ENCODE measurements at regions not wholly inside any gene's neighbourhood (a gene's known extent, or its start where the extent isn't known, plus 50 kb on each side); places are given as distances from the start of the nearest gene placed in this dataset.
A peak's percentile ranks its signal among the peaks of the same experiment; 100 is the strongest.

DNA sequence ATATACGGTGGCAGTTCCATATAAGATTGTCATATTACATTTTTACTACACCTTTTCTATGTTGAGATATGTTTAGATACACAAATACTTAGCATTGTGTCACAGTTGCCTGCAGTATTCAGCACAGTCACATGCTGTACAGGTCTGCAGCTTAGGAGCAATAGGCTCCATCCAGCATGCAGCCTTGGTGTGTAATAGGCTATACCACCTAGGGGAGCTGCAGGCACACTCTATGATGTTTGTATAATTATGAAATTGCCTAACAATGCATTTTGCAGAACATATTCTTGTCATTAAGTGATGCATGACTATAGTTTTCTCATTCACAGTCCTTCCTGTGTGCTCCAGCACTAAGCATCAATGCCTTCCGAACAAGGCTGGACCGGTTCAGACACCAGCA is 133.4 kb downstream of the NDUFA10 start:
- no peak overlapping the region for H3K27ac ChIP-seq (ENCODE audit: control insufficient read depth, insufficient read depth, low read length)
- dilution Hi-C loops (cut with MboI; ENCODE audit: extremely low pct_ligation_motif_present, low sequenced_read_pairs), result no loop called here
- no peak overlapping the region for H3K4me2 ChIP-seq (ENCODE audit: control insufficient read depth, extremely low read depth, insufficient read depth, low read depth, low read length)
- H3K36me3 ChIP-seq (ENCODE audit: control insufficient read depth in 2 of 2, extremely low read depth in 1 of 2, insufficient read depth in 2 of 2, low read length in 2 of 2), result no peaks in the 10 kb centered on the region
- no peaks in the 10 kb centered on the region for H3K9me1 ChIP-seq (ENCODE audit: control insufficient read depth, extremely low read depth, insufficient read depth, low read length)
- no peaks in the 10 kb centered on the region for H3K27me3 ChIP-seq (ENCODE audit: control insufficient read depth, extremely low read depth, insufficient read depth, low read length)
- no peaks in the 10 kb centered on the region for H3K4me1 ChIP-seq (ENCODE audit: control insufficient read depth, extremely low read depth, insufficient read depth, low read length)
- no peaks in the 10 kb centered on the region for H4K20me1 ChIP-seq (ENCODE audit: control insufficient read depth, extremely low read depth, insufficient read depth, low read length)
- no peak overlapping the region for H2AFZ ChIP-seq (ENCODE audit: control insufficient read depth, low read length)
- H3K9ac ChIP-seq (ENCODE audit: control insufficient read depth, extremely low read depth, insufficient read depth, low read length), result no peak overlapping the region
- H3K4me3 ChIP-seq (ENCODE audit: control insufficient read depth in 2 of 3, extremely low read depth in 1 of 3, insufficient read depth in 2 of 3, low read depth in 1 of 3, low read length in 3 of 3), result no peak overlapping the region
- DNase-seq (ENCODE audit: low read depth, low spot score), result no peak
- no peaks in the 10 kb centered on the region for H3K79me2 ChIP-seq (ENCODE audit: control insufficient read depth, insufficient read depth, low read length)
- FAIRE-seq, result no peak
- TF ChIP-seq, protein P1, sequence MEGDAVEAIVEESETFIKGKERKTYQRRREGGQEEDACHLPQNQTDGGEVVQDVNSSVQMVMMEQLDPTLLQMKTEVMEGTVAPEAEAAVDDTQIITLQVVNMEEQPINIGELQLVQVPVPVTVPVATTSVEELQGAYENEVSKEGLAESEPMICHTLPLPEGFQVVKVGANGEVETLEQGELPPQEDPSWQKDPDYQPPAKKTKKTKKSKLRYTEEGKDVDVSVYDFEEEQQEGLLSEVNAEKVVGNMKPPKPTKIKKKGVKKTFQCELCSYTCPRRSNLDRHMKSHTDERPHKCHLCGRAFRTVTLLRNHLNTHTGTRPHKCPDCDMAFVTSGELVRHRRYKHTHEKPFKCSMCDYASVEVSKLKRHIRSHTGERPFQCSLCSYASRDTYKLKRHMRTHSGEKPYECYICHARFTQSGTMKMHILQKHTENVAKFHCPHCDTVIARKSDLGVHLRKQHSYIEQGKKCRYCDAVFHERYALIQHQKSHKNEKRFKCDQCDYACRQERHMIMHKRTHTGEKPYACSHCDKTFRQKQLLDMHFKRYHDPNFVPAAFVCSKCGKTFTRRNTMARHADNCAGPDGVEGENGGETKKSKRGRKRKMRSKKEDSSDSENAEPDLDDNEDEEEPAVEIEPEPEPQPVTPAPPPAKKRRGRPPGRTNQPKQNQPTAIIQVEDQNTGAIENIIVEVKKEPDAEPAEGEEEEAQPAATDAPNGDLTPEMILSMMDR (optimal IDR thresholded peaks at IDR 0.05 in 1 of 3, IDR thresholded peaks at IDR 0.05 in 1 of 3, conservative IDR thresholded peaks at IDR 0.05 in 1 of 3; ENCODE audit: extremely low read depth in 1 of 3, insufficient read depth in 2 of 3, low read length in 3 of 3), result peak in 1 of 3 experiments; percentile 9
- no peak for TF ChIP-seq EZH2 (IDR thresholded peaks at IDR 0.05; ENCODE audit: low read length)
- H3K9me3 ChIP-seq (ENCODE audit: control insufficient read depth, low read depth, low read length), result no peaks in the 10 kb centered on the region

DNA sequence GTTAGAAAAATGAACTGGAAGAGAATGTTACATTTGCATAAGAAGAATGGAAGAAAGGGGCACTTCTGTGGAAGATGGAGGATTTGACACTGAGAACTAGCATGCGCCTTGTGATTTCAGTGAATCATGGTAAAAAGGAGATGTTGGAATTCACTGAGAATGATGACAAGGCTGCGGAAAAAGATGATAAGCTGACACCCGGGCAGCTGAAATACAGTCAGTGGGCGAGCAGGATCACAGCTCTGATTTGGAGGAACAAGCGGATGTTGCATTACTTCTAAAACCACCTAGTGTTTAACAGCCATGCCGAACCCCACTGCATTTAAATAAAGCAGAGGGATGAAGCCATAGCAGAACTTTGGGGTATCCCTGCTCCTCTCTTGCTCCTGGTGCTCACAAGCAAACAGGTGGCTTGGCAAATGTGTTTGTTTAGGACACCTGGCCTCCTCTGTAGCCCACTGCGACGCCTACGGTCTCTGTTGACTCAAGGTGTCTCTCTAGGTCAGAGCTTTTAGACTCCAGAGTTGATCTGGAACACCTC is 134.9 kb downstream of the NDUFA10 start:
- Histone ChIP-seq H3K36me3 (ENCODE audit: control insufficient read depth in 2 of 2, extremely low read depth in 1 of 2, insufficient read depth in 2 of 2, low read length in 2 of 2) (no peaks in the 10 kb centered on the region), H3K79me2 (ENCODE audit: control insufficient read depth, insufficient read depth, low read length) (no peaks in the 10 kb centered on the region), H3K27ac (ENCODE audit: control insufficient read depth, insufficient read depth, low read length) (no peak overlapping the region), H3K4me3 (ENCODE audit: control insufficient read depth in 2 of 3, extremely low read depth in 1 of 3, insufficient read depth in 2 of 3, low read depth in 1 of 3, low read length in 3 of 3) (no peak overlapping the region), H3K4me1 (ENCODE audit: control insufficient read depth, extremely low read depth, insufficient read depth, low read length) (no peaks in the 10 kb centered on the region), H3K27me3 (ENCODE audit: control insufficient read depth, extremely low read depth, insufficient read depth, low read length) (no peaks in the 10 kb centered on the region), H4K20me1 (ENCODE audit: control insufficient read depth, extremely low read depth, insufficient read depth, low read length) (no peaks in the 10 kb centered on the region), H2AFZ (ENCODE audit: control insufficient read depth, low read length) (no peak overlapping the region), H3K9me1 (ENCODE audit: control insufficient read depth, extremely low read depth, insufficient read depth, low read length) (no peaks in the 10 kb centered on the region), H3K4me2 (ENCODE audit: control insufficient read depth, extremely low read depth, insufficient read depth, low read depth, low read length) (no peak overlapping the region), H3K9me3 (ENCODE audit: control insufficient read depth, low read depth, low read length) (no peaks in the 10 kb centered on the region), H3K9ac (ENCODE audit: control insufficient read depth, extremely low read depth, insufficient read depth, low read length) (no peak overlapping the region)
- DNase-seq (ENCODE audit: low read depth, low spot score), result no peak
- TF ChIP-seq, protein P1 (optimal IDR thresholded peaks at IDR 0.05 in 1 of 3, IDR thresholded peaks at IDR 0.05 in 1 of 3, conservative IDR thresholded peaks at IDR 0.05 in 1 of 3; ENCODE audit: extremely low read depth in 1 of 3, insufficient read depth in 2 of 3, low read length in 3 of 3), result no peak
- no peak for TF ChIP-seq EZH2 (IDR thresholded peaks at IDR 0.05; ENCODE audit: low read length)
- dilution Hi-C loops (cut with MboI; ENCODE audit: extremely low pct_ligation_motif_present, low sequenced_read_pairs), result no loop called here
- FAIRE-seq, result no peak

All from keratinocyte (primary cell).